Activated naive CD8-positive, alpha-beta T cell treated with anti-CD3 and anti-CD28 coated beads, Interleukin-2, amount 50 U/mL, for 24 hours (primary cell): ENCODE measurements at regions not wholly inside any gene's neighbourhood (a gene's known extent, or its start where the extent isn't known, plus 50 kb on each side); places are given as distances from the start of the nearest gene placed in this dataset.

Experiments
- ATAC-seq: fragments of 150-1000 bp; cut with Tn5 transposase; one replicate; pipeline ENCODE4 v1.10.0; 2021
- DNase-seq: peaks from one replicate; pipeline ENCODE4 v3.0.0; 2021
- H3K27ac Mint-ChIP-seq: one replicate; pipeline ENCODE4 v1.8.0; 2021; ENCODE audit warnings: mild to moderate bottlenecking, mixed read lengths
- H3K27me3 Mint-ChIP-seq: one replicate; pipeline ENCODE4 v1.8.0; 2021; ENCODE audit warnings: mixed read lengths
- H3K36me3 Mint-ChIP-seq: one replicate; pipeline ENCODE4 v1.8.0; 2021; ENCODE audit warnings: low read depth, mixed read lengths
- H3K4me1 Mint-ChIP-seq: one replicate; pipeline ENCODE4 v1.8.0; 2021; ENCODE audit warnings: mixed read lengths
- H3K4me3 Mint-ChIP-seq: one replicate; pipeline ENCODE4 v1.8.0; 2021; ENCODE audit warnings: mild to moderate bottlenecking, moderate library complexity, mixed read lengths
- H3K9me3 Mint-ChIP-seq: one replicate; pipeline ENCODE4 v1.8.0; 2021; ENCODE audit warnings: mixed read lengths

- H3K36me3 Mint-ChIP-seq, result no peaks in the 10 kb centered on the region
- H3K9me3 Mint-ChIP-seq, result no peaks in the 10 kb centered on the region
- peaks cover 17% of the 10 kb centered on the region for H3K4me1 Mint-ChIP-seq
- ATAC-seq (no peak), DNase-seq (no peak)
- H3K27me3 Mint-ChIP-seq, result peaks cover 2% of the 10 kb centered on the region
- H3K4me3 Mint-ChIP-seq, result no peak overlapping the region
- no peak overlapping the region for H3K27ac Mint-ChIP-seq
Observed at GRCh38 chr10:43940898-43941837, 292.5 kb upstream of the ZNF32 start.

- Mint-ChIP-seq H3K36me3 (no peaks in the 10 kb centered on the region), H3K27me3 (peaks cover 2% of the 10 kb centered on the region), H3K27ac (no peak overlapping the region), H3K4me1 (peaks cover 17% of the 10 kb centered on the region), H3K9me3 (no peaks in the 10 kb centered on the region), H3K4me3 (no peak overlapping the region)
- DNase-seq (no peak), ATAC-seq (peak; percentile 32)
Observed at GRCh38 chr10:43939939-43940820, 291.5 kb upstream of the ZNF32 start.

- DNase-seq (no peak), ATAC-seq (no peak)
- Mint-ChIP-seq H3K36me3 (no peaks in the 10 kb centered on the region), H3K27ac (no peak overlapping the region), H3K4me1 (peaks cover 17% of the 10 kb centered on the region), H3K27me3 (peaks cover 2% of the 10 kb centered on the region), H3K4me3 (no peak overlapping the region), H3K9me3 (no peaks in the 10 kb centered on the region)
Observed at GRCh38 chr10:43939389-43939938, 290.8 kb upstream of the ZNF32 start.

GRCh38 chr10:43938810-43939209 is 290.1 kb upstream of the ZNF32 start:
- Mint-ChIP-seq H3K4me1 (peaks cover 17% of the 10 kb centered on the region), H3K27ac (no peak overlapping the region), H3K9me3 (no peaks in the 10 kb centered on the region), H3K27me3 (peaks cover 2% of the 10 kb centered on the region), H3K4me3 (no peak overlapping the region), H3K36me3 (no peaks in the 10 kb centered on the region)
- ATAC-seq (no peak), DNase-seq (no peak)

GRCh38 chr10:43931308-43931930 is 282.7 kb upstream of the ZNF32 start:
- no peak overlapping the region for H3K27ac Mint-ChIP-seq
- ATAC-seq (no peak), DNase-seq (no peak)
- H3K9me3 Mint-ChIP-seq, result no peaks in the 10 kb centered on the region
- H3K36me3 Mint-ChIP-seq, result no peaks in the 10 kb centered on the region
- no peak overlapping the region for H3K4me3 Mint-ChIP-seq
- H3K27me3 Mint-ChIP-seq, result peaks cover 8% of the 10 kb centered on the region
- H3K4me1 Mint-ChIP-seq, result no peaks in the 10 kb centered on the region

- Mint-ChIP-seq H3K4me3 (no peak overlapping the region), H3K4me1 (no peaks in the 10 kb centered on the region)
Observed at GRCh38 chr10:43930777-43931176, 282.1 kb upstream of the ZNF32 start.

GRCh38 chr10:43930243-43930642 is 281.6 kb upstream of the ZNF32 start:
- H3K4me1 Mint-ChIP-seq, result no peaks in the 10 kb centered on the region
- DNase-seq, result no peak
- no peaks in the 10 kb centered on the region for H3K36me3 Mint-ChIP-seq
- no peak overlapping the region for H3K27ac Mint-ChIP-seq
- no peaks in the 10 kb centered on the region for H3K9me3 Mint-ChIP-seq
- peaks cover 8% of the 10 kb centered on the region for H3K27me3 Mint-ChIP-seq
- no peak overlapping the region for H3K4me3 Mint-ChIP-seq
- no peak for ATAC-seq

More at GRCh38 chr10:43930777-43931176, 282.1 kb upstream of the ZNF32 start:
- ATAC-seq, result no peak
- peaks cover 8% of the 10 kb centered on the region for H3K27me3 Mint-ChIP-seq
- H3K36me3 Mint-ChIP-seq, result no peaks in the 10 kb centered on the region
- no peaks in the 10 kb centered on the region for H3K9me3 Mint-ChIP-seq
- DNase-seq, result no peak
- no peak overlapping the region for H3K27ac Mint-ChIP-seq

GRCh38 chr10:43929122-43929521 is 280.4 kb upstream of the ZNF32 start:
- Mint-ChIP-seq H3K4me3 (no peak overlapping the region), H3K27ac (no peak overlapping the region), H3K9me3 (no peaks in the 10 kb centered on the region), H3K36me3 (no peaks in the 10 kb centered on the region), H3K27me3 (peaks cover 8% of the 10 kb centered on the region), H3K4me1 (no peaks in the 10 kb centered on the region)
- ATAC-seq (no peak), DNase-seq (no peak)

- ATAC-seq (no peak), DNase-seq (no peak)
- H3K4me3 Mint-ChIP-seq, result no peak overlapping the region
- peaks cover 8% of the 10 kb centered on the region for H3K27me3 Mint-ChIP-seq
- H3K36me3 Mint-ChIP-seq, result no peaks in the 10 kb centered on the region
- H3K9me3 Mint-ChIP-seq, result no peaks in the 10 kb centered on the region
- no peak overlapping the region for H3K27ac Mint-ChIP-seq
- no peaks in the 10 kb centered on the region for H3K4me1 Mint-ChIP-seq
Observed at GRCh38 chr10:43928425-43928968, 279.8 kb upstream of the ZNF32 start.

GRCh38 chr10:43926875-43927406 is 278.3 kb upstream of the ZNF32 start:
- no peak for ATAC-seq
- H3K27me3 Mint-ChIP-seq, result peaks cover 8% of the 10 kb centered on the region
- no peak overlapping the region for H3K4me3 Mint-ChIP-seq
- H3K27ac Mint-ChIP-seq, result no peak overlapping the region
- H3K4me1 Mint-ChIP-seq, result no peaks in the 10 kb centered on the region
- DNase-seq, result no peak
- no peaks in the 10 kb centered on the region for H3K36me3 Mint-ChIP-seq
- no peaks in the 10 kb centered on the region for H3K9me3 Mint-ChIP-seq

GRCh38 chr10:43926371-43926770 is 277.7 kb upstream of the ZNF32 start:
- H3K4me3 Mint-ChIP-seq, result no peak overlapping the region
- no peaks in the 10 kb centered on the region for H3K9me3 Mint-ChIP-seq
- no peak for ATAC-seq
- no peak for DNase-seq
- H3K27me3 Mint-ChIP-seq, result peaks cover 8% of the 10 kb centered on the region
- H3K4me1 Mint-ChIP-seq, result no peaks in the 10 kb centered on the region
- no peak overlapping the region for H3K27ac Mint-ChIP-seq
- no peaks in the 10 kb centered on the region for H3K36me3 Mint-ChIP-seq

GRCh38 chr10:43925793-43926192 is 277.1 kb upstream of the ZNF32 start:
- H3K36me3 Mint-ChIP-seq, result no peaks in the 10 kb centered on the region
- ATAC-seq, result no peak
- no peaks in the 10 kb centered on the region for H3K9me3 Mint-ChIP-seq
- H3K4me1 Mint-ChIP-seq, result no peaks in the 10 kb centered on the region
- H3K27me3 Mint-ChIP-seq, result peaks cover 8% of the 10 kb centered on the region
- no peak for DNase-seq
- H3K4me3 Mint-ChIP-seq, result no peak overlapping the region
- H3K27ac Mint-ChIP-seq, result no peak overlapping the region

GRCh38 chr10:43923328-43923727 is 274.6 kb upstream of the ZNF32 start:
- no peak overlapping the region for H3K27ac Mint-ChIP-seq
- no peaks in the 10 kb centered on the region for H3K9me3 Mint-ChIP-seq
- ATAC-seq (no peak), DNase-seq (no peak)
- no peak overlapping the region for H3K4me3 Mint-ChIP-seq
- peaks cover 3% of the 10 kb centered on the region for H3K27me3 Mint-ChIP-seq
- H3K36me3 Mint-ChIP-seq, result no peaks in the 10 kb centered on the region
- H3K4me1 Mint-ChIP-seq, result no peaks in the 10 kb centered on the region
